Amniotic stem cell (primary cell): ENCODE measurements at regions not wholly inside any gene's neighbourhood (a gene's known extent, or its start where the extent isn't known, plus 50 kb on each side); places are given as distances from the start of the nearest gene placed in this dataset.

Experiments
- DNase-seq: peaks from one replicate; lab custom pipeline; 2025; lab: John Stamatoyannopoulos, UW

GRCh38 chr1:199747984-199748383 lies 279.5 kb upstream of the NR5A2 start:
- DNase-seq, result no peak

GRCh38 chr1:199751506-199751905 lies 276.0 kb upstream of the NR5A2 start:
- no peak for DNase-seq

GRCh38 chr1:199751962-199752687 lies 275.4 kb upstream of the NR5A2 start:
- no peak for DNase-seq

GRCh38 chr1:199752688-199753027 lies 274.9 kb upstream of the NR5A2 start:
- no peak for DNase-seq

GRCh38 chr1:199753513-199753912 lies 274.0 kb upstream of the NR5A2 start:
- no peak for DNase-seq

- no peak for DNase-seq
Measured at GRCh38 chr1:199756066-199756465, 271.4 kb upstream of the NR5A2 start.

GRCh38 chr1:199758626-199759255 lies 268.8 kb upstream of the NR5A2 start:
- DNase-seq, result no peak

- DNase-seq, result no peak
Measured at GRCh38 chr1:199759268-199759730, 268.2 kb upstream of the NR5A2 start.

- no peak for DNase-seq
Measured at GRCh38 chr1:199762572-199762971, 264.9 kb upstream of the NR5A2 start.

- DNase-seq, result no peak
Measured at GRCh38 chr1:199766218-199766792, 261.2 kb upstream of the NR5A2 start.

- DNase-seq, result no peak
Measured at GRCh38 chr1:199767700-199768099, 259.8 kb upstream of the NR5A2 start.

GRCh38 chr1:199774433-199775089 lies 252.9 kb upstream of the NR5A2 start:
- no peak for DNase-seq

- DNase-seq, result no peak
Measured at GRCh38 chr1:199776768-199777497, 250.6 kb upstream of the NR5A2 start.

GRCh38 chr1:199778324-199778955 lies 249.1 kb upstream of the NR5A2 start:
- no peak for DNase-seq

- no peak for DNase-seq
Measured at GRCh38 chr1:199780091-199780490, 247.4 kb upstream of the NR5A2 start.

GRCh38 chr1:199780948-199781670 lies 246.4 kb upstream of the NR5A2 start:
- DNase-seq, result no peak

GRCh38 chr1:199784138-199784895 lies 243.2 kb upstream of the NR5A2 start:
- no peak for DNase-seq

- no peak for DNase-seq
Measured at GRCh38 chr1:199786695-199787094, 240.8 kb upstream of the NR5A2 start.

GRCh38 chr1:199789141-199789540 lies 238.4 kb upstream of the NR5A2 start:
- DNase-seq, result no peak

GRCh38 chr1:199791495-199791894 lies 236.0 kb upstream of the NR5A2 start:
- DNase-seq, result no peak
